K562 (cell line): ENCODE measurements at regions not wholly inside any gene's neighbourhood (a gene's known extent, or its start where the extent isn't known, plus 50 kb on each side); places are given as distances from the start of the nearest gene placed in this dataset.

Source experiments
- BACH1 ChIP-seq: fragments of 200-800 bp; sonication (Bioruptor generic); IDR thresholded peaks from 2 replicates; pipeline ENCODE4 v1.6.1; 2016; ENCODE audit warnings: missing genetic modification characterization, missing compliant biosample characterization
- BCL6 ChIP-seq: fragments of 250-450 bp; sonication (Bioruptor Pico); IDR thresholded peaks from 2 replicates; pipeline ENCODE4 v1.4.0; 2020
- CHAMP1 ChIP-seq: fragments of 450-650 bp; IDR thresholded peaks from 2 replicates; pipeline ENCODE4 v1.6.1; 2016; ENCODE audit warnings: mild to moderate bottlenecking
- CHCHD3 ChIP-seq: fragments of 250-450 bp; sonication (Bioruptor Pico); IDR thresholded peaks from 2 replicates; pipeline ENCODE4 v2.1.2; 2022; ENCODE audit warnings: mild to moderate bottlenecking
- DIDO1 ChIP-seq: fragments of 450-650 bp; IDR thresholded peaks from 2 replicates; pipeline ENCODE4 v1.6.1; 2016; ENCODE audit warnings: low read depth, missing biosample characterization, missing genetic modification characterization
- FOXA3 ChIP-seq, 2 experiments: fragments of 450-650 bp in 1 of 2; sonication (generic) in 1 of 2; formaldehyde crosslinking; IDR thresholded peaks in 1 of 2; conservative IDR thresholded peaks in 1 of 2; 2 replicates each; pipeline versions ENCODE4 v1.4.0 to v1.8.0; 2020 to 2022; ENCODE audit warnings: mild to moderate bottlenecking in 2 of 2, missing genetic modification reagents in 1 of 2
- LEF1 ChIP-seq: fragments of 450-650 bp; IDR thresholded peaks from 2 replicates; pipeline ENCODE4 v1.6.1; 2016; ENCODE audit warnings: mild to moderate bottlenecking
- MBD1 ChIP-seq: fragments of 250-450 bp; sonication (Bioruptor Pico); IDR thresholded peaks from 2 replicates; pipeline ENCODE4 v1.8.0; 2022; ENCODE audit warnings: inconsistent platforms
- MEF2A ChIP-seq: IDR thresholded peaks from 2 replicates; pipeline ENCODE4 v1.6.1; 2011; ENCODE audit warnings: low read depth, mild to moderate bottlenecking, low read length, moderate library complexity; ENCODE audit not compliant: control insufficient read depth
- NCOR1 ChIP-seq: fragments of 450-650 bp; IDR thresholded peaks from 2 replicates; pipeline ENCODE4 v1.6.1; 2016; ENCODE audit warnings: mild to moderate bottlenecking, moderate library complexity
- NELFE ChIP-seq: IDR thresholded peaks from 2 replicates; pipeline ENCODE4 v1.6.1; 2011; ENCODE audit warnings: mild to moderate bottlenecking; ENCODE audit not compliant: insufficient read depth, insufficient read length
- NFE2L1 ChIP-seq: fragments of 450-650 bp; IDR thresholded peaks from 2 replicates; pipeline ENCODE4 v1.6.1; 2016; ENCODE audit warnings: missing genetic modification characterization, low read depth, mild to moderate bottlenecking, missing compliant biosample characterization, moderate library complexity, borderline replicate concordance
- NR2F6 ChIP-seq: fragments of 450-650 bp; formaldehyde crosslinking; IDR thresholded peaks from 2 replicates; pipeline ENCODE4 v1.4.0; 2020; ENCODE audit warnings: mild to moderate bottlenecking
- SMARCC2 ChIP-seq: fragments of 450-650 bp; IDR thresholded peaks from 2 replicates; pipeline ENCODE4 v1.6.1; 2017; ENCODE audit warnings: antibody characterized with exemption, moderate library complexity, mild to moderate bottlenecking, low read depth
- SUPT5H ChIP-seq: fragments of 450-650 bp; IDR thresholded peaks from 2 replicates; pipeline ENCODE4 v1.6.1; 2016
- TGIF2 ChIP-seq: sonication (generic); formaldehyde crosslinking; IDR thresholded peaks from 2 replicates; pipeline ENCODE4 v1.8.1; 2022; ENCODE audit warnings: mild to moderate bottlenecking, missing genetic modification reagents, moderate library complexity
- TRIM28 ChIP-seq: fragments of 450-650 bp; IDR thresholded peaks from 2 replicates; pipeline ENCODE4 v1.6.1; 2017
- ZBTB17 ChIP-seq: fragments of 450-650 bp; formaldehyde crosslinking; IDR thresholded peaks from 2 replicates; pipeline ENCODE4 v1.4.0; 2020; ENCODE audit warnings: mild to moderate bottlenecking
- ZBTB49 ChIP-seq: sonication (generic); formaldehyde crosslinking; IDR thresholded peaks from 2 replicates; pipeline ENCODE4 v1.8.0; 2022; ENCODE audit warnings: missing genetic modification reagents, mild to moderate bottlenecking, borderline replicate concordance
- ZNF239 ChIP-seq: fragments of 250-450 bp; sonication (Bioruptor Pico); IDR thresholded peaks from 2 replicates; pipeline ENCODE4 v1.4.0; 2020; ENCODE audit warnings: mild to moderate bottlenecking
- ZNF512 ChIP-seq: IDR thresholded peaks from 2 replicates; pipeline ENCODE4 v1.6.1; 2016; ENCODE audit warnings: missing genetic modification characterization, missing compliant biosample characterization

GRCh38 chr7:18175801-18176450 is 148.3 kb upstream of the PRPS1L1 start (continued):
- no peak for TF ChIP-seq TGIF2 (CRISPR knock-in tag)
- TF ChIP-seq MEF2A: no peak
- no peak for TF ChIP-seq NELFE
- no peak for TF ChIP-seq ZBTB17 (CRISPR knock-in tag)
- TF ChIP-seq NR2F6: no peak
- peak; percentile 29; the same call in 1 of the 2 replicates for TF ChIP-seq NCOR1
- TF ChIP-seq DIDO1: no peak
- TF ChIP-seq FOXA3 (CRISPR knock-in tag; conservative IDR thresholded peaks at IDR 0.05 in 1 of 2, IDR thresholded peaks at IDR 0.05 in 1 of 2): peak in 1 of 2 experiments; percentile 65; a peak in 2 of 4 replicates
- 0 out of 2 replicates have a peak, but pooled peaks have one; percentile 30 for TF ChIP-seq BACH1 (tag)
- no peak for TF ChIP-seq TRIM28
- TF ChIP-seq CHAMP1: peak; percentile 51; the same call in 1 of the 2 replicates
- peak; percentile 87 for TF ChIP-seq NFE2L1 (tag)
- TF ChIP-seq MBD1: no peak
- TF ChIP-seq ZBTB49 (CRISPR knock-in tag): no peak
- TF ChIP-seq ZNF239 (CRISPR knock-in tag): no peak
- no peak for TF ChIP-seq SUPT5H
- no peak for TF ChIP-seq ZNF512 (tag)
- TF ChIP-seq CHCHD3 (CRISPR knock-in tag): no peak
- peak; percentile 55; the same call in 1 of the 2 replicates for TF ChIP-seq LEF1
- TF ChIP-seq SMARCC2: peak; percentile 73; the same call in 1 of the 2 replicates
- TF ChIP-seq BCL6: peak; percentile 58; the same call in 1 of the 2 replicates
